CD4-positive, alpha-beta T cell treated with Interleukin-21 for 1 hour (primary cell): ENCODE measurements at regions not wholly inside any gene's neighbourhood (a gene's known extent, or its start where the extent isn't known, plus 50 kb on each side); places are given as distances from the start of the nearest gene placed in this dataset.

ENCODE experiments used
- DNase-seq: peaks from one replicate; pipeline ENCODE4 v3.0.0-alpha.2; 2020

DNA sequence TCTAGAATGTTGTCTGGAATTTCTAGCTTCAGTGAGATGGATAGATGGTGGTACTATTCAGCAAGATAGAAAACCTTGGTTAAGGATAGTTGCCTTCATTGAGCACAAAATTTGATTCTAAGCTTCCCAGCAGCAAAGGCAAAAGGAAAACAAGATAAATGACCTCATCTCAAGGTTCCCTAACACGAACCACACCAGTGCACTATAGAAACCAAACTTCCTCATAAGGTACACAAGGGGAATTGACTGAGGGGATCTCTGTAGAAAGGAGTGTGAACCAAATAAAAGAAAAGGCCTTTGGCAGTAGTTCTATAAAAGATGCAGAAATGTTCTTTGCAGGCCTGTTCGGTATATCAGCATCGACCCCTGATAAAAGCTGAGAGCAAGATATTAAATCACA lies 288.9 kb downstream of the SHQ1 start:
- DNase-seq: peak; percentile 8

DNA sequence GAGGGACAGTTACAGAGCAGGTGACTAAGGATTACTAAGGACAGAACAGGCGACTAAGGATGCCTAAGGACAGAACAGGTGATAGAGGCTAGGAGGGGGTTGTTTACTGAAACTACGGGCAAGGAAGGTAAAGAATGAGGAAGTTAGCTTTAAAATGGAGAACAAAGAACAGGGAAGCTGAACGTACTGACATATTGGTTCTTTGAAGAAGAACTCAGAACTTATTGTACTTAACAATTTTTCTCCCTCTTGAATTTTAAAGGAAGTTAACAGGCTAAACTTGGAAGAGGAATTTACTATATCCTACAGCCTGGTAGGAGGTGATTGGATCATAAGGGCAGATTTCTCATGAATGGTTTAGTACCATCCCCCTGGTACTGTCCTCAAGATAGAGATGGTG lies 290.2 kb downstream of the SHQ1 start:
- DNase-seq: no peak

DNA sequence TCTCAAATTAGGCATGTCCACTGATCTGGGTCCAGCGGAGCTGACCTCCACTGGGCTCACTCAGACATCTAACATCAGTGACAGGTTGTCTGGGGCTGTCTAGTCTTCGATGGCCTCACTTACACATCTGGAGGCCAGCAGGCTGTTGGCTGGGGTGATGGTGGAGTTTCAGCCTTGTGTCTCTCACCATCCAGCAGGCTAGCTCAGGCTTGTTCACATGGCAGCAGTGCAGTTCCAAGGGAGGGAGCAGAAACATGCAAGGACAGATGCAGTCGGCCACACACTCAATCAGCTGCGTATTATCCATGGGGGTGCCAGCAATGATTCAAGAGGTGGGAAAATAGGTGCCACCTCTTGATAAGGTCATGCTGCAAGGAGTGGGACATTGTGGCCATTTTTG lies 292.5 kb downstream of the SHQ1 start:
- no peak for DNase-seq

DNA sequence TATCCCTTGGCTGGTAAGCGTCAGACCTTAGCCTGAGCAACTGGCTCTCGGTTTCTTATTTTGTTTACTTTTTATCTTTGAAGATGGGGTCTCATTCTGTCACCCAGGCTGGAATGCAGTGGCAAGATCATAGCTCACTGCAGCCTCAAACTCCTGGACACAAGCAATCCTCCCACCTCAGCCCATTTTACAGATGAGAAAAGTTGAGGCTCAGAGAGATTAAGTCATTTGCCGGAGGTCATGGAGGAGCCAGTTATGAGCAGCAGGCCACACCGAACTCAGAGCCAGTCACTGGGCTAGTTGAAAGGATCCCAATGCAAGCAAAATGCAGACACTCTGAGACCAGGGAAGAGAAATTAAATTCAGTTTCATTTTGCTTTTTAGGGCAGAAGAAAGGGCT lies 293.6 kb downstream of the SHQ1 start:
- no peak for DNase-seq

DNA sequence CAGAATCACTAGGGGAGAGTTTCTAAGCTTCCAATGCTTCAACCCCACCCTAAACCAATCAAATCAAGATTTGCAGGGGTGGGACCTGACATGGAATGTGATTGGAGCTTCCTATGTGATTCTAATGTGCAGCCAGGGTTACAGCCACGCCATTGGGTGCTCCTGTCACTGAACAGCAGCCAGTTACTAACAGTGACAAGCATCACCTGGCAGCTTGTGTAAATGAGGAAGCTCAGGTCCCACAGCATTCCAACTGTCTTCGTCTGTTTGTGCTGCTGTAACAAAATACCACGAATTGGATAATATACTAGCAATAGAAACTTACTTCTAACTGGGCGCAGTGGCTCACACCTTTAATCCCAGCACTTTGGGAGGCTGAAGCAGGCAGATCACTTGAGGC lies 294.9 kb downstream of the SHQ1 start:
- no peak for DNase-seq

DNA sequence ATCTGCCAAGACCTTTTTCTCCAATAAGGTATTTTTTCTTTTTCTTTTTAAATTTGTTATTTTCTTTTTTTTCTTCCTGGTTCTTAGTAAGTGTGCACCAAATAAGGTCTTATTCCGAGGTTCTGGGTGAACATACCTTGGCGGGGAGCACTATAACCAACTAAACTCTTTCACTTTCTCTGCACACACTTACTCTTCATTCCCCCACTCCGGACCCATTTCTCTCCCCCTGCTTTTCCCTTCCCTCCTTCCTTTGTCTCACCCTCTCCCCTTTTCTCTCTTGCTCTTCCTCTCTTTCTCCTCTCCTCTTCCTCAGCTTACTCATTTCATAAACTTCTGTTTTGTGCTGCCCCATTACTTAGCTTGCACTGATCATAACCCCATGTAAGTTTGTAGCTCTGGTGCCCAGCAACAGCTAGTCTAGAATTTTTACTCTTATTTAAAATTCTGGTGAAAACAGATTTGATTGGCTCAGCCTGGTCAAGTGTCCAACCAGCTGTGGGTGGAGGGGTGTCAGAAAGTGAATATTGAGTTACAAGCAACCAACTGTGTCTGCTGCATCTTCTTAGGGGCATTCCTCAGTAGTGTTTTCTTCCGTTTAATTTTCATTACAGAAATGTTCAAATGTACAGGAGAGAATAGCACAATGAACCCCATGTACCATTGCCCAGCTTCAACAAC lies 297.5 kb downstream of the SHQ1 start:
- no peak for DNase-seq

DNA sequence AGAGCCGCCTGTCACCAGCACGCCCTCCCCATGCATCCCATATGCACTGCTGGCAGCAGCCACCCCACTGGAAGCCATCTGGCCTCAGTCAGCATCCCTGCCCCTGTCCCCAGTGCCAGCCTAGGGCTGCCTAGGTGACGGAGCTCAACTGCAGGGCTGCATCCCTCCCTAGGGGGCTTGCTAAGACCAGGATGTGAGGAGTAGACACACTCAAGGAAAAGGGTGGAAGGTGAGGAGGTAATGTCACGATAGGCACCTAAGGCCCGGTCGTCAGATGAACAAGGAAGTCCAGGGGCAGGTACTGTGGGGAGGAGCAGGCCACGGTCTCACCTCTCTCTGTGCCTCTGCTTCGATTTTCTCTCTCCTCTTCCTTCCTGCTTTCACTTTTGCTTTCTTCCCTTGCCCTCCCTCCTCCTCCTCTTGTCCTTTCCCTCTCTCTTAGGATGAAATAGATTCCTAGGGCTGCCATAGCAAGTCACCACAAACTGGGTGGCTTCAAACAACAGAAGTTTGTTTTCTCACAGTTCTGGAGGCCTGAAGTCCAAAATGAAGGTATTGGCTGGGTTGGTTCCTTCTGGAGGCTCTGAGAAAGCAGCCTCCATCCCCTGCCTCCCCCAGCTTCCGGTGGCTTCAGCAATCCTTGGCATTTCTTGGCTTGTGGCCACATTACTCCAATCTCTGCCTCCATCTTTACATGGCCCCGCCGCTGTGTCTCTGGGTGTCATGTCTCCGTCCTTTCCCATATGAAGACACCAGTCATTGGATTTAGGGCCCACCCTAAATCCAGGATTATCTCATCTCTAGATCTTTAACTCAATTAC lies 298.3 kb downstream of the SHQ1 start:
- no peak for DNase-seq

DNA sequence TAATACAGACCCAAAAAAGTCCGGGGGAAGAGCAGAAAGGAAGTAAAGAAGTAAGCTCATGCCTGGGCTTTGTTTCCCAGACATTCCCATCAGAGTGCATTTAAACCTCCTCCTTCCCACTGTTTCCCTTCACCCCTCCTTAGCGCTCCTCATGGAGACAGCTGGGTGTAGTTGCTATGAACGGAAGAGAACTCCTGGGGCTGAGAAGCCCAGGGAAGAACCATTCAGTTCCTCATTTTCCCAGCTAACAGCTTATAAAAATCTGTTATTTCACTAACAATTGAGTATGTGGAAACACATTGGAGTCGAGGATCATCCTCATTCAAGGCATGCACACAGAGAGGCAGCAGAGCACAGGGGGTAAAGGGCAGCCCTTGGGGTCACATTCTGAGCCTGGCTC lies 299.3 kb downstream of the SHQ1 start:
- DNase-seq: no peak

DNA sequence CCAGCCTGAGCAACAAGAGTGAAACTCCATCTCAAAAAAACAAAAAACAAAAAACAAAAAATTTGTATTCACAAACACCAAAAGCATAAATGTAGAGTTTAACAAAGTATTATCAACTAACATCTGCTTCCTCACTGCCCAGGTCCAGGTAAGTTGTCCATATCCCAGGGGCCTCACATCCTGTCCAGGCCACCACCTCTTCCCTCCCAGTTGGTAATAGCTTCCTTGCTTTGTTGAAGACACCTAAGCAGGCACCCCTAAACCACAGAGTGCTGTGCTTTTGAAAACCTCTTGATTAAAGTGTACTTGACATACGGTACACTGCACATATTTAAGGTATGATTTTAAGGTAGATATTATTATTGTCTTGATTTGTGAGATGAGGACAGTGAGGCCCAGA lies 299.8 kb downstream of the SHQ1 start:
- DNase-seq: no peak

DNA sequence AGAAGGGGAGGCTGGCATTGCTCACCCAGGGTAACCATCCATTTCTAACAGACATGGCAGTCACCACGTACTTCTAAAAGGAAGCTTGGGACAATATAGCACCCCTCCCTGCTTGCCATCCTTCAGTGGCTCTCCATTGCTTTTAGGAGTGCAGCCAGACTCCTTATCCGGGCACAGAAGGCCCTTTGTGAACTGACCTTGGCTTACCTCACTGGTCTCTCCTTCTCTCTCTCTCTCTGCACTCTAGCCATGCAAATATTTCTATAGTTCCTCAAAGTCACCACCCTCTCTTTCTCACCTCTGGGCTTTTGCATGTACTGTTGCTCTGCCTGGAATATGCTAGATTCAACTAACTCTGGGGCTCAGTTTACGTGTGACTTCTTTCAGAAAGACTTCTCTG lies 301.1 kb downstream of the SHQ1 start:
- DNase-seq: no peak

DNA sequence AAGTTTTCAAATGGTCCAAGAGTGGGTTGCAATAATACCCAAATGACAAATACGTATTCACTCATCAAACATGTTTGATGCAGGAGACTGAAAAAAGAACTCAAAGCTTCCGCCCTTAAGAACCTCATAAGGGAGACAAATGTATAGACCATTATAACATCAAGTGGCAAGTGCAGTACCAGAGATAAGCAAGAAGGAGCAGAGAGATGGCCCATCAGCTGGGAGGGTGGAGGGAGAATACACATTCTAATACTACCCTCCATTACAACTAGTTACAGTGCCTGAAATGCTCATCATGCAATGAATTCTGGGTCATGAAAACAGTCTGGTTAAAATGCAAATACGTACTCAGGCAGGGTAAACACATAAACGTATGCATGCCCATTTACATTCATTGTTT lies 304.0 kb downstream of the SHQ1 start:
- DNase-seq: no peak

DNA sequence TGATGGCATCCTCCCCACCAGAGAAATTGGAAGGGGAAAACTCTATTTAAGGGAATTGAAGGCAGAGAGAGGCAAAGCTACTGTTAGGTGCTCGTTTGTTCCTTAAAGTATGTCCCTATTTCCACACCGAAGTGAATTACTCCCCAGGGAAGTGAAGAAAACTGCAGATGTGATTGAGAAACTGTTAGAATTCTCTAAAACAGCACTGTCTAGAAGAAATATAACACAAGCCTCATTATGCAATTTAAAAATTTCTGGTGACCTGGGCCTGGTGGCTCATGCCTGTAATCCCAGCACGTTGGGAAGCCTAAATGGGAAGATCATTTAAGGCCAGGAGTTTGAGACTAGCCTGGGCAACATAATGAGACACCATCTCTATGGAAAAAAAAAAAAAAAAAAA lies 305.0 kb downstream of the SHQ1 start:
- no peak for DNase-seq

DNA sequence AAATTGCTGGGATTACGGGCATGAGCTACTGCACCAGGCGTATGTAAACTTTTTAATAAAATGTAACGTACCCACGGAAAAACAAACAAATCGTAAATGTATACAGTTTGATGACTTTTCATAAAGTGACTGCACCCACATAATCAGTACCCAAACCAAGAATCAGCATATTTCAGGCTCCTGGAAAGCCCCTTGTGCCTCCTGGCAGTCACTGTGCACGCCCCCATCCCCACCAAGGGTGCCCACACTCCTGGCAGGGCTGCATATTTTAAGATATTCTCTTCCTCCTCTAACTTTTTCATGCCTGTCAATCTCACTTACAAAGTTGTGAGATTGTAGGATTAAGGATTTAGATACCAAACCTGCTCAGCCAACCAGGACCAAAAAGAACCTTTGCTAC lies 305.5 kb downstream of the SHQ1 start:
- DNase-seq: no peak

DNA sequence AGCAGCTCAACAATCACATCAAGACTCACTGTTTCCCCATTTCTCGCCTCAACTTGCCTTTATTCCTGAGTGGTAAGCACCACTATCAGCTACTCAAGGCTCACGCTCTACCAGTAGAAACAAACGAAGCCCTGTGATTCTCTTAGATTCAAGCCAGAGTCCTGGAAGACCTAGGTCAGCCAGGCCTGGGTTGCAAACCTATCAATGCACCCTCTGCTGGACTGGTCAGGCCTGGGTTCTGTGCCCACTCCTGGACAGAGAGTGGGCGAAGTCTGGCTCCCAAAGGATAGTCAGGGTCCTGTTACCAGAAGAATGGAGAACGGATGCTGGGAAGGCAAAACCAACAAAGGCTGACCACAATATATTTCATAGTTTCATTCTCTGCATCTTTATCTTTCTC lies 308.4 kb downstream of the SHQ1 start:
- no peak for DNase-seq

DNA sequence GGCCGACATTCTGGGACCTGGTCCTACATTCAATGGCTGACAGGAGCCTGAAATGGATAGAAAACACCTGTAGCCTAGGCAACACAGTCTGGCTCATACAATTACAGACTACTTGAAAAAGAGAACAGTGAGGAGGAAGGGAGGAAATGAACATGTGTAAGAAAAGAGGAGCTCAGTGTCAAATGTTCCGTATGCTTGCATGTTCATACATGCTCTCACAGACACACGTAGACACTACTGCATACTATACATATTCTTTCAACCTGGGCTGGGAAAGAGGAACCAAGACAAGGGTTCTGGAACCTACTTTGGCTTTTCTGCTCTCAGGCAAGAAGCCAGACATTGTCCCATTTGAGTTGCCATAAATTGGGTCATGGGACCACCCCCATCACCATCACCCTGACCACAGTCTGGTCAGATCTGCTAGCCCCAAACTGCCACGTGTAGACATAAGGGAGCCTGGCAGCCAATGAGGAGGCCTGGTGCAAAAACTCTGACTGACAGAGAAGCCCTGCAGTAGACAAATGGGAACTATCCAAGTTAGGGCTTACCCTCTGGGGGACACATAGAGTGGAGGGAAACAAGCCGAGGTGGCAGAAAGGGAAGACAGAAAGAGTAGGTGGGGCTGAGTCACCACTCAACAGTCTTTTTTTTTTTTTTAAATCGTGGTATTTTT lies 310.0 kb downstream of the SHQ1 start:
- no peak for DNase-seq

DNA sequence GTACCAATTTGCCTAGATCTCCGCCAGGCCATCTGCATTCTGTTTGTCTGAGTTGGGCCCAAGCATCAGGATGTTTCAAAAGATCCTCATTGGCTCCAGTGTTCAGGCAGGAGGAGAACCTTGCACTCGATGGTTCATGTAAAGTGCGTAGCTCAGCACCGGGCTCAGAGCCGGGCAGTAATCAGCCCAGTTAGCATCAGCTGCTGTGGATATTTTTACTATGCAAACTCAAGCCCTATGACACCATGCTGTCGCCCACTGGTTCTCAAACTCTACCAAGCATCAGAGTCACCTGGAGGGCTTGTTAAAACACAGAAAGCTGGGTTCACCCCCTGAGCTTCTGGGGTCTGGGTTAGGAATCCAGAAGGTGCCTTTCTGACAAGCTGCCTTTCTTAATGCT lies 310.8 kb downstream of the SHQ1 start:
- DNase-seq: no peak

DNA sequence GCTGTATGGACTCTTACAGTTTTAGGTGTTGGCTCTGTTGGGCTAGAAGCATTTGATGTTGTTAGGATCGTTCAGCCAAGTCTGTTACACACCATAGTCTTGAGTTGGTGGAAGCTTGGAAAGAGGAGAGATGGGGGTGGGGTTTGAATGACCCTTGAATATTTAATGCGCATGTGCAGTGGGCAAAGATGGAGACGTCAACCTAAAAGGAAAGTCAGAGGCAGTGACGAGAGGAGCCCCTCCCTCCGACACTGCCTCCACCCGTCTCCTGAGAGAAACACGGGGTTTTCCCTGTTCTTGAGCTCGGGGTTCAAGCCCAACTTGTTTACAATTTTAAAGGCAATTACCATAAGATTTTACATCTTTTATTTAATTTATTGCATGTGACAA lies 311.4 kb downstream of the SHQ1 start:
- no peak for DNase-seq

DNA sequence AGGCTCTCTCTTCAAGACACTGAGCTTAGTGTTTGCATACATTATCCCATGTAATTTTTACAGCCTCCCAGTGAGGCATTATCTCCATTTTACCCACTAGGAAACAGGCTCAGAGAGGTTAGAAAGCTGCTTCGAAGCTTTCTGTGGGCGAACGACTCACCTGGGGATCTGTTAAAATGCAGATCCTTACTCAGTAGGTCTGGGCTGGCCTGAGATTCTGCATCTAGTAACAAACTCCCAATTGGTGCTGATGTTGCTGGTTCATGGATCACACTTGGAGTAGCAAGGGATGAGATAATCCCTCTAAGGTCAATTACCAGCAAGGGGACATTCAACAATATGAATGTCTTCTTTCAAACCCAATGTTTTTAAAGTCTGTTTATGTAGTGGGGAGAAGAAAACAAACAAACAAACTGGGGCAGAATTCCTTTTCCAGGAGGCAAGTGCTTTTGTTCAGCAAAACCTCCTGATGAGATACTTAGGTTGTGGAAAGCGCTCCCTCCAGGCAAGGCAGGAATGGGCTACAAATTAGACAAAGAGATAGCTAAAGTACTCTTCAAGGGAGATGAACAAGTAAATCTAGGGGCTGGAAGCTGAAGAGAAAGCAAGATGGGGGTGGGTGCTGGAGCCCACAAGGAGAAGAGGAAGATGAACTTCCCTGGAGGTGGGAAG lies 311.9 kb downstream of the SHQ1 start:
- DNase-seq: no peak

DNA sequence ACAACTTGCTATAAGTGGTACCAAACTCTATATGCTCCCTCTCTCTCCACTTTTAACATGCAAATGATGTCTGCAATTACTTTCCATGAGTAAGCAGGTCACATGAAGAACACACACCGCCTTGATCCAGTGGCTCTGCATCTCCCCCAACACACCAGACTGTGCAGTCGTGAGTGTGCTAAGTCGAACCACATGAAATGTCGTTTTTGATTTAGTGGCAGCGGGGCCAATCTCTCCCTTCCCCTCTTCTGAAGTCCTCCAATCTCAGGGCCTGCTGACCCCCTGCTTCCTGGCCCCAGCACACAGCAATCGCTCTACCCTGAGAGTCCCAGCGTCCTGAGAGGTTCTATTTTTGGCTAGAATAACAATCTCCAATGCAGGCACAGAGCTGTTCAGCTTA lies 312.5 kb downstream of the SHQ1 start:
- DNase-seq: no peak

DNA sequence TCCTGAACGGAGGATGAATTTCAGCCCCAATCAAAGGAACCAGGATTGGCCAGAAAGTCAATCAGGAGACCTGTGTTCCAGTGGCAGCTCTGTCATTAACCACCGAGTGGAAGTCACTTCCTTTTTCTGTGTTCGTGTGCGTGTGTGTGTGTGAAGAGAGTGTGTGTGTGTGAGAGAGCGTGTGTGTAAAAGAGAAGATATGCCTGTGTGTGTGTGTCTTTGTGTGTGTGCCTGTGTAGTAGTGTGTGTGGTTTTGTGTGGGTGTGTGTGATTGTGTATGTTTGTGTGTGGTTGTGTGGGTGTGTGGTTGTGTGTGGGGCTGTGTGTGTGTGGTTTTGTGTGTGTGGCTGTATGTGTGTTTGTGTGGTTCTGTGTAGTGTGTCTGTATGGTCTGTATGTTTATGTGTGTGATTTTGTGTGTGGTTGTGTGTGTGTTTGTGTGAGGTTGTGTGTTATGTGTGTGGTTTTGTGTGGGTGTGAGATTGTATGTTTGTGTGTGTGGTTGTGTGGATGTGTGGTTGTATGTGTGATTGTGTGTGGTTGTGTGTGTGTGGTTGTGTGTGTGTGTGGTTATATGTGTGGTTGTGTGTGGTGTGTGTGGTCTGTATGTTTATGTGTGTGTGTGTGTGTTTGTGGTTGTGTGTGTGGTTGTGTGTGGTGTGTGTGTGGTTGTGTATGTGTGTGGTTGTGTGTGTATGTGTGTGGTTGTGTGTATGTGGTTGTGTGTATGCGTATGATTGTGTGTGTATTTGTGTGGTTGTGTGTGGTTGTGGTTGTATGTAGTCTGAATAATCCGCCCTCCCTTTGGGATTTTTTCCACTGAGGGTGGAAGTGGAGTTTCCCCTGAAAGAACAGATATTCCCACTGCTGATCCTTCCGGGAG lies 314.4 kb downstream of the SHQ1 start:
- no peak for DNase-seq

DNA sequence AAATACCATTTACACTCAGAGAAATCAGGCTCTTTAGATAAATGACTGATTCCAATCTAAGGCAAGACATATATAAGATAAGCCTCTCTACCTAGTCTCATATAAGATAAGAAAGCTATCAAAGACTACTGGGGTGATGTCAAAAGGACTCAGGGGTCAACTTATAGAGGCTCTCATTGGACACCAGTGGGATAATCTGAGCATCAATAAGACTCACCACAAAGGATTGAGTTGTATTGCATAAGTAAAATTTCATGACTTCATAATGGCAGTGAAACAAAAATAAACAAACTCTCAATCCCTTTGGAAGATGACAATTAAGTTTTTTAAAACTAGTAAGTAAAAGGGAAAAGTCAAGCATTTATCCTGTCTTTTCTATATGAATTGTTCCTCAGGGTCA lies 317.8 kb downstream of the SHQ1 start:
- no peak for DNase-seq

DNA sequence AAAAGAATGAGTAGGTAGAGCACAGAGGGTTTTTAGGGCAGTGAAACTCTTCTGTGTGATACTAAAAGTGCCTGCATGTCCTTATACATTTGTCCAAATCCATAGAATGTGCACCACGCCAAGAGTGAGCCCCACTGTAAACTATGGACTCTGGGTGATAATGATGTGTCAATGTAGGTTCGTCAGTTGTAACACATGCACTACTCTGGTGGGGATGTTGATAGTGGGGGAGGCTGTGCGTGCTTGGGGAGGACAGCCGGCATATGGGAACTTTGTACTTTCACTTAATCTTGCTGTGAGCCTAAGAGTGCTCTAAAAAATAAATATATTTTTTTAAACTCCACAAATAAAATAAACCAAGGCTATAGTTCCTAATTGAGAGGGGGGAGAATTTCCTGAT lies 319.2 kb downstream of the SHQ1 start:
- no peak for DNase-seq
